Smooth muscle cell (in vitro differentiated cells): ENCODE measurements at regions not wholly inside any gene's neighbourhood (a gene's known extent, or its start where the extent isn't known, plus 50 kb on each side); places are given as distances from the start of the nearest gene placed in this dataset.

Experiments
- DNase-seq: peaks from one replicate; lab custom pipeline; 2025; ENCODE audit not compliant: unreplicated experiment; lab: John Stamatoyannopoulos, UW
- H2AFZ ChIP-seq: fragments of 200-600 bp; sonication (generic); 2 replicates; pipeline ENCODE4 v1.6.0; 2016; ENCODE audit warnings: antibody characterized with exemption, low read depth, mild to moderate bottlenecking
- H3F3A ChIP-seq: fragments of 200-600 bp; sonication (generic); 2 replicates; pipeline ENCODE4 v1.6.0; 2017; ENCODE audit warnings: antibody characterized with exemption, low read depth
- H3K27ac ChIP-seq: fragments of 200-600 bp; sonication (generic); 2 replicates; pipeline ENCODE4 v1.5.1; 2016; ENCODE audit warnings: low read depth, mild to moderate bottlenecking
- H3K27me3 ChIP-seq: fragments of 200-600 bp; sonication (generic); 2 replicates; pipeline ENCODE4 v1.6.1; 2016; ENCODE audit warnings: low read depth, mild to moderate bottlenecking
- H3K36me3 ChIP-seq: fragments of 200-600 bp; sonication (generic); 2 replicates; pipeline ENCODE4 v1.5.1; 2016; ENCODE audit warnings: low read depth
- H3K4me1 ChIP-seq: fragments of 200-600 bp; sonication (generic); 2 replicates; pipeline ENCODE4 v1.5.1; 2016; ENCODE audit warnings: low read depth
- H3K4me2 ChIP-seq: fragments of 200-600 bp; sonication (generic); 2 replicates; pipeline ENCODE4 v1.6.0; 2016; ENCODE audit warnings: mild to moderate bottlenecking
- H3K4me3 ChIP-seq: fragments of 200-600 bp; sonication (generic); 2 replicates; pipeline ENCODE4 v1.5.1; 2016; ENCODE audit warnings: mild to moderate bottlenecking
- H3K79me2 ChIP-seq: fragments of 200-600 bp; sonication (generic); 2 replicates; pipeline ENCODE4 v1.6.0; 2016; ENCODE audit warnings: low read depth, mild to moderate bottlenecking
- H3K9ac ChIP-seq: fragments of 200-600 bp; sonication (generic); 2 replicates; pipeline ENCODE4 v1.6.0; 2016; ENCODE audit warnings: low read depth
- H3K9me3 ChIP-seq: fragments of 200-600 bp; sonication (generic); replicated peaks from 2 replicates; pipeline ENCODE4 v1.5.1; 2016; ENCODE audit warnings: low read depth
- H4K20me1 ChIP-seq: fragments of 200-600 bp; sonication (generic); 2 replicates; pipeline ENCODE4 v1.6.0; 2016; ENCODE audit warnings: low read depth
- WGBS: methylation state at CpG from one replicate; pipeline ENCODE4 v1.1.7; 2016; ENCODE audit warnings: low lambda C conversion rate; 5-methylcytosine and 5-hydroxymethylcytosine counted together
- TF ChIP-seq, protein P1 (sequence below): fragments of 200-600 bp; sonication (generic); IDR thresholded peaks from 2 replicates; pipeline ENCODE4 v1.5.1; 2017; ENCODE audit warnings: borderline replicate concordance, mild to moderate bottlenecking, antibody characterized with exemption; ENCODE audit not compliant: insufficient read depth, poor library complexity, severe bottlenecking

GRCh38 chr6:84615987-84616386, 148.4 kb downstream of the TBX18 start:
- Histone ChIP-seq H3K9ac (no peak overlapping the region), H3K27me3 (no peaks in the 10 kb centered on the region), H3K36me3 (no peaks in the 10 kb centered on the region), H3K9me3 (no peaks in the 10 kb centered on the region), H3K79me2 (no peaks in the 10 kb centered on the region), H3K4me3 (no peak overlapping the region), H3F3A (peaks cover 3% of the 10 kb centered on the region), H2AFZ (no peak overlapping the region), H3K27ac (no peak overlapping the region), H4K20me1 (no peaks in the 10 kb centered on the region), H3K4me1 (peaks cover 20% of the 10 kb centered on the region), H3K4me2 (no peak overlapping the region)
- TF ChIP-seq, protein P1, sequence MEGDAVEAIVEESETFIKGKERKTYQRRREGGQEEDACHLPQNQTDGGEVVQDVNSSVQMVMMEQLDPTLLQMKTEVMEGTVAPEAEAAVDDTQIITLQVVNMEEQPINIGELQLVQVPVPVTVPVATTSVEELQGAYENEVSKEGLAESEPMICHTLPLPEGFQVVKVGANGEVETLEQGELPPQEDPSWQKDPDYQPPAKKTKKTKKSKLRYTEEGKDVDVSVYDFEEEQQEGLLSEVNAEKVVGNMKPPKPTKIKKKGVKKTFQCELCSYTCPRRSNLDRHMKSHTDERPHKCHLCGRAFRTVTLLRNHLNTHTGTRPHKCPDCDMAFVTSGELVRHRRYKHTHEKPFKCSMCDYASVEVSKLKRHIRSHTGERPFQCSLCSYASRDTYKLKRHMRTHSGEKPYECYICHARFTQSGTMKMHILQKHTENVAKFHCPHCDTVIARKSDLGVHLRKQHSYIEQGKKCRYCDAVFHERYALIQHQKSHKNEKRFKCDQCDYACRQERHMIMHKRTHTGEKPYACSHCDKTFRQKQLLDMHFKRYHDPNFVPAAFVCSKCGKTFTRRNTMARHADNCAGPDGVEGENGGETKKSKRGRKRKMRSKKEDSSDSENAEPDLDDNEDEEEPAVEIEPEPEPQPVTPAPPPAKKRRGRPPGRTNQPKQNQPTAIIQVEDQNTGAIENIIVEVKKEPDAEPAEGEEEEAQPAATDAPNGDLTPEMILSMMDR = no peak
- WGBS = 77% methylated on average over 2 of the region's 2 CpGs
- DNase-seq = no peak

DNA sequence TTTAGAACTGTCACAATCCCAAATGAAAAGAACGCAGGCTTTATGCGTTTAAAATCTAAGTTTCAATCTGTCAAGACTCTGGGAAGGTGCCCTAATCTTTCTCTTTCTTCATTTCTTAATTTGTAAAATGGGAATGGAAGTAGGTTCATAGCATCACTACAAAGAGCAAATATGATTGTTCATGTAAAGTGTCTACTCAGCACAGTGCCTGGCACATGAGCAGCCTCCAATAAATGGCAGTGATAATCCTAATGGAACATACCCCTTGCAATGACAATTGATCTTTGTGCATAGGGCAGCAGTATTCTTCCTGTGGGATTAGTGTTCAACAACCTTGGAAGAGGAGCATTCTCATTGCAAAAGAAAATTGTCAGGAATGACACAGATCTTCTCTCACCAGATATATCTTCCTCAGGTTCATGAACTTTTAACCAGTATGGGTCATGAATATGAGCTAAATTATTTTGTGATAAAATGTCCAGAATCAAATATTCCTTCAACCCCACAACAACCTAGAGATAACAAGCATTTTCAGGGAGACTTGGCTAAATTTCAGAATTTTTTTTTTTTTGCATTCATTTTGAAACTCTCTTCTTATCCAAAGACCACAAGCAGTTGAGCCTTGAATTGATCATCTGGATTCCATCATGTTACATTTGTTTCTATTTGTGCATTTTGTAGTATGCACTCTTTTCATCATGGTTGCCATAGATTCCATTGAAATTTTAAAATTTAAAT, 149.1 kb downstream of the TBX18 start:
- no peak for DNase-seq
- Histone ChIP-seq H3F3A (peaks cover 3% of the 10 kb centered on the region), H4K20me1 (no peaks in the 10 kb centered on the region), H3K4me1 (peaks cover 20% of the 10 kb centered on the region), H3K27ac (no peak overlapping the region), H3K79me2 (no peaks in the 10 kb centered on the region), H3K4me2 (no peak overlapping the region), H3K9ac (no peak overlapping the region), H3K4me3 (no peak overlapping the region), H2AFZ (no peak overlapping the region), H3K9me3 (no peaks in the 10 kb centered on the region), H3K27me3 (no peaks in the 10 kb centered on the region), H3K36me3 (no peaks in the 10 kb centered on the region)
- 81% methylated on average over 2 of the region's 2 CpGs for WGBS
- TF ChIP-seq, protein P1 = no peak

DNA sequence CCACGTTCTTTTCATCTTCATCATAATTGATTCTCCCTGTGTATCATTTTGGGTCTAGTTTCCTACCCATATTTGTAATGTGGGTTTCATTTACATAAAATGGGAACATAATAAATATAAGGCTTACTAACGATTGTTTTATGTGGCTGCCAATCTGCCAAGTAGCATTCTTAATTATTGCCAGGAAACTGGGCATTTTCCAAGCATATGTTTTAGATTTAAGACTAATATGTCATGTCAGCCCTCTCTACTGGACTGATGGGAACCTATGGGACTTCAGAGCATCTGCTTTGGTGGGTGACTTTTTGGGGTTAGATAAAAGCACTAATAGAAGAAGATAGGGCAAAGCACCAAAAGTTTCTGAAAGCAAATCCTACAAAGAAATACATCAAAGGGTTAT, 157.5 kb downstream of the TBX18 start:
- Histone ChIP-seq H2AFZ (no peak overlapping the region), H3K36me3 (no peaks in the 10 kb centered on the region), H3K79me2 (no peaks in the 10 kb centered on the region), H3K9ac (no peak overlapping the region), H3K4me2 (no peak overlapping the region), H4K20me1 (no peaks in the 10 kb centered on the region), H3F3A (no peaks in the 10 kb centered on the region), H3K9me3 (no peaks in the 10 kb centered on the region), H3K27me3 (no peaks in the 10 kb centered on the region), H3K27ac (no peak overlapping the region), H3K4me3 (no peak overlapping the region), H3K4me1 (no peaks in the 10 kb centered on the region)
- TF ChIP-seq, protein P1 = no peak
- WGBS = 80% methylated on average over 2 of the region's 2 CpGs
- DNase-seq = no peak

DNA sequence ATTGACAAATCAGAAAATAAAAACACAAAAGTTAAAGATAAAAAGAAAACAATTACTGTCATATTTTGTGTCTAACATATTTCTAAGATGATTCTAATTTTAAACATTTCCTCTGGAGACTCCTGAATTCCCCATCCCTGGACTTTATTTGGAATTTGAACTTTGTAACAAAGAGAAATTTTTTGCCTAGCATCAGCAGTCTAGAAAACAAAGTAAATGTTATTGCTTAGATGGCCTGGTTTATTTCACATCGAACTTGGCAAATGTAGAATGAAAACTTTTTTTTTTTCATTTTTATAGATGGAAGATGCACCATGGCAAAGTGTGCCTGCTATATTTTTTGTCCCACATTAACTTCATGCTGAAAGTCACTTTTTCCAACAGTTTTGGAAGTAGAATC, 159.1 kb downstream of the TBX18 start:
- no peaks in the 10 kb centered on the region for H3K27me3 ChIP-seq
- H3K27ac ChIP-seq = no peak overlapping the region
- TF ChIP-seq, protein P1 = no peak
- no peak for DNase-seq
- H3K4me2 ChIP-seq = no peak overlapping the region
- H3K4me1 ChIP-seq = no peaks in the 10 kb centered on the region
- H3K79me2 ChIP-seq = no peaks in the 10 kb centered on the region
- no peak overlapping the region for H2AFZ ChIP-seq
- no peaks in the 10 kb centered on the region for H3K36me3 ChIP-seq
- H3F3A ChIP-seq = no peaks in the 10 kb centered on the region
- no peak overlapping the region for H3K4me3 ChIP-seq
- no peak overlapping the region for H3K9ac ChIP-seq
- WGBS = 90% methylated on average over 1 of the region's 1 CpG
- H4K20me1 ChIP-seq = no peaks in the 10 kb centered on the region
- H3K9me3 ChIP-seq = no peaks in the 10 kb centered on the region
